ENCODE measurements at regions not wholly inside any gene's neighbourhood (a gene's known extent, or its start where the extent isn't known, plus 50 kb on each side); places are given as distances from the start of the nearest gene placed in this dataset.
A peak's percentile ranks its signal among the peaks of the same experiment; 100 is the strongest.

- Mint-ChIP-seq H3K4me1 (no peaks in the 10 kb centered on the region), H3K4me3 (no peak overlapping the region), H3K27ac (no peak overlapping the region), H3K27me3 (peaks cover 13% of the 10 kb centered on the region), H3K36me3 (no peaks in the 10 kb centered on the region), H3K9me3 (no peaks in the 10 kb centered on the region)
- CTCF ChIA-PET = interaction anchor here (1.2 to 1.4 kb wide), 2 partner anchors 8 to 21 kb away, joined by 3 to 5 read pairs; no protein-coding TSS in a partner anchor
- DNase-seq = peak; percentile 19
Observed at GRCh38 chr16:85394456-85395206, 218.5 kb upstream of the GSE1 start.

- no peaks in the 10 kb centered on the region for H3K9me3 Mint-ChIP-seq
- H3K27ac Mint-ChIP-seq = no peak overlapping the region
- H3K36me3 Mint-ChIP-seq = no peaks in the 10 kb centered on the region
- H3K27me3 Mint-ChIP-seq = peaks cover 13% of the 10 kb centered on the region
- CTCF ChIA-PET = interaction anchor here (1.2 to 1.4 kb wide), 2 partner anchors 9 to 21 kb away, joined by 3 to 5 read pairs; no protein-coding TSS in a partner anchor
- H3K4me1 Mint-ChIP-seq = no peaks in the 10 kb centered on the region
- H3K4me3 Mint-ChIP-seq = no peak overlapping the region
- peak; percentile 1 for DNase-seq
Observed at GRCh38 chr16:85395207-85395912, 217.8 kb upstream of the GSE1 start.

GRCh38 chr16:85395913-85396878, 216.9 kb upstream of the GSE1 start:
- Mint-ChIP-seq H3K27ac (no peak overlapping the region), H3K4me1 (no peaks in the 10 kb centered on the region), H3K27me3 (peaks cover 13% of the 10 kb centered on the region), H3K9me3 (no peaks in the 10 kb centered on the region), H3K4me3 (no peak overlapping the region), H3K36me3 (no peaks in the 10 kb centered on the region)
- CTCF ChIA-PET = interaction anchor here (1.4 to 1.5 kb wide), 2 partner anchors 20 to 220 kb away, joined by 5 read pairs; no protein-coding TSS in a partner anchor
- peak; percentile 14 for DNase-seq

- no peak overlapping the region for H3K27ac Mint-ChIP-seq
- no peak overlapping the region for H3K4me3 Mint-ChIP-seq
- CTCF ChIA-PET = interaction anchor here (1.5 kb wide), 1 partner anchor 219 kb away, joined by 5 read pairs; no protein-coding TSS in a partner anchor
- H3K4me1 Mint-ChIP-seq = no peaks in the 10 kb centered on the region
- DNase-seq = peak; percentile 17
- peaks cover 17% of the 10 kb centered on the region for H3K27me3 Mint-ChIP-seq
- no peaks in the 10 kb centered on the region for H3K36me3 Mint-ChIP-seq
- no peaks in the 10 kb centered on the region for H3K9me3 Mint-ChIP-seq
Observed at GRCh38 chr16:85396879-85397871, 215.9 kb upstream of the GSE1 start.

- DNase-seq = peak; percentile 8
- CTCF ChIA-PET = no interaction called here
- Mint-ChIP-seq H3K4me3 (no peak overlapping the region), H3K27ac (no peak overlapping the region), H3K9me3 (no peaks in the 10 kb centered on the region), H3K36me3 (no peaks in the 10 kb centered on the region), H3K27me3 (peaks cover 19% of the 10 kb centered on the region), H3K4me1 (no peaks in the 10 kb centered on the region)
Observed at GRCh38 chr16:85398050-85398451, 215.1 kb upstream of the GSE1 start.

- no peak overlapping the region for H3K4me3 Mint-ChIP-seq
- no peaks in the 10 kb centered on the region for H3K36me3 Mint-ChIP-seq
- H3K27ac Mint-ChIP-seq = no peak overlapping the region
- peaks cover 19% of the 10 kb centered on the region for H3K27me3 Mint-ChIP-seq
- no peaks in the 10 kb centered on the region for H3K4me1 Mint-ChIP-seq
- CTCF ChIA-PET = interaction anchor here (1.9 kb wide), 1 partner anchor 17 kb away, joined by 4 read pairs; no protein-coding TSS in a partner anchor
- DNase-seq = peak; percentile 1
- no peaks in the 10 kb centered on the region for H3K9me3 Mint-ChIP-seq
Observed at GRCh38 chr16:85398688-85399582, 214.2 kb upstream of the GSE1 start.

GRCh38 chr16:85399583-85400284, 213.4 kb upstream of the GSE1 start:
- Mint-ChIP-seq H3K27ac (no peak overlapping the region), H3K4me3 (no peak overlapping the region), H3K9me3 (no peaks in the 10 kb centered on the region), H3K27me3 (peaks cover 19% of the 10 kb centered on the region), H3K4me1 (no peaks in the 10 kb centered on the region), H3K36me3 (no peaks in the 10 kb centered on the region)
- CTCF ChIA-PET = interaction anchor here (1.9 kb wide), 1 partner anchor 16 kb away, joined by 4 read pairs; no protein-coding TSS in a partner anchor
- DNase-seq = peak; percentile 10

GRCh38 chr16:85400305-85401205, 212.6 kb upstream of the GSE1 start:
- peak; percentile 9 for DNase-seq
- no peaks in the 10 kb centered on the region for H3K9me3 Mint-ChIP-seq
- no peaks in the 10 kb centered on the region for H3K4me1 Mint-ChIP-seq
- H3K27me3 Mint-ChIP-seq = peaks cover 15% of the 10 kb centered on the region
- H3K36me3 Mint-ChIP-seq = no peaks in the 10 kb centered on the region
- H3K4me3 Mint-ChIP-seq = no peak overlapping the region
- CTCF ChIA-PET = interaction anchor here (1.9 kb wide), 1 partner anchor 15 kb away, joined by 4 read pairs; no protein-coding TSS in a partner anchor
- no peak overlapping the region for H3K27ac Mint-ChIP-seq

GRCh38 chr16:85401370-85401916, 211.7 kb upstream of the GSE1 start:
- H3K9me3 Mint-ChIP-seq = no peaks in the 10 kb centered on the region

GRCh38 chr16:85401917-85402766, 211.0 kb upstream of the GSE1 start:
- DNase-seq = no peak
- Mint-ChIP-seq H3K4me3 (no peak overlapping the region), H3K27me3 (peaks cover 9% of the 10 kb centered on the region), H3K27ac (no peak overlapping the region), H3K4me1 (no peaks in the 10 kb centered on the region), H3K9me3 (no peaks in the 10 kb centered on the region), H3K36me3 (no peaks in the 10 kb centered on the region)
- CTCF ChIA-PET = interaction anchor here (0.7 to 2.1 kb wide), 6 partner anchors 9 to 102 kb away, joined by 3 to 6 read pairs (median 4); no protein-coding TSS in a partner anchor

More at GRCh38 chr16:85401370-85401916, 211.7 kb upstream of the GSE1 start:
- H3K27me3 Mint-ChIP-seq = peaks cover 11% of the 10 kb centered on the region
- H3K4me1 Mint-ChIP-seq = no peaks in the 10 kb centered on the region
- CTCF ChIA-PET = interaction anchor here (0.9 to 1.5 kb wide), 2 partner anchors 17 to 102 kb away, joined by 4 to 5 read pairs; no protein-coding TSS in a partner anchor
- H3K4me3 Mint-ChIP-seq = no peak overlapping the region
- DNase-seq = no peak
- H3K36me3 Mint-ChIP-seq = no peaks in the 10 kb centered on the region
- no peak overlapping the region for H3K27ac Mint-ChIP-seq
